Neuron (in vitro differentiated cells): ENCODE measurements at regions not wholly inside any gene's neighbourhood (a gene's known extent, or its start where the extent isn't known, plus 50 kb on each side); places are given as distances from the start of the nearest gene placed in this dataset.
"Not testable (repeated sequence)": the region's sequence is repeated elsewhere in the genome, so short reads cannot be mapped to it uniquely, and the experiment has no call there.

ENCODE experiments used
- H2AFZ ChIP-seq: one replicate; pipeline ENCODE4 v1.6.1; 2013; ENCODE audit warnings: low read depth, mild to moderate bottlenecking, inconsistent platforms, low read length, moderate library complexity
- H3K27me3 ChIP-seq: one replicate; pipeline ENCODE4 v1.6.1; 2013; ENCODE audit warnings: low read length; ENCODE audit not compliant: insufficient read depth
- H3K36me3 ChIP-seq: one replicate; pipeline ENCODE4 v1.6.1; 2013; ENCODE audit warnings: low read length; ENCODE audit not compliant: insufficient read depth
- H3K4me1 ChIP-seq: one replicate; pipeline ENCODE4 v1.6.1; 2013; ENCODE audit warnings: low read length; ENCODE audit not compliant: insufficient read depth
- H3K4me3 ChIP-seq: 2 replicates; pipeline ENCODE4 v1.5.1; 2013; ENCODE audit warnings: mild to moderate bottlenecking, low read length, moderate library complexity
- H3K9me3 ChIP-seq: one replicate; pipeline ENCODE4 v1.6.1; 2013; ENCODE audit warnings: low read length

GRCh38 chr7:32667586-32667985 is 172.3 kb downstream of the AVL9 start:
- peaks cover 17% of the 10 kb centered on the region for H3K4me1 ChIP-seq
- H3K27me3 ChIP-seq, H2AFZ ChIP-seq, H3K4me3 ChIP-seq, H3K9me3 ChIP-seq, H3K36me3 ChIP-seq: not testable (repeated sequence)

GRCh38 chr7:32663805-32664211 is 168.5 kb downstream of the AVL9 start:
- not testable (repeated sequence) for H3K4me3 ChIP-seq, H3K27me3 ChIP-seq, H3K4me1 ChIP-seq, H3K9me3 ChIP-seq, H3K36me3 ChIP-seq
- peak overlapping the region; percentile 47 for H2AFZ ChIP-seq

GRCh38 chr7:32662509-32662908 is 167.2 kb downstream of the AVL9 start:
- H3K36me3 ChIP-seq, H3K9me3 ChIP-seq: not testable (repeated sequence)

GRCh38 chr7:32661929-32662328 is 166.6 kb downstream of the AVL9 start:
- H2AFZ ChIP-seq: no peak overlapping the region
- H3K36me3 ChIP-seq: no peaks in the 10 kb centered on the region
- H3K27me3 ChIP-seq: no peaks in the 10 kb centered on the region
- H3K4me3 ChIP-seq: no peak overlapping the region
- H3K9me3 ChIP-seq: no peaks in the 10 kb centered on the region
- H3K4me1 ChIP-seq: peaks cover 7% of the 10 kb centered on the region

More at GRCh38 chr7:32662509-32662908, 167.2 kb downstream of the AVL9 start:
- H2AFZ ChIP-seq, H3K4me3 ChIP-seq, H3K27me3 ChIP-seq, H3K4me1 ChIP-seq: not testable (repeated sequence)

GRCh38 chr7:32661501-32661900 is 166.2 kb downstream of the AVL9 start:
- peaks cover 7% of the 10 kb centered on the region for H3K4me1 ChIP-seq
- no peaks in the 10 kb centered on the region for H3K27me3 ChIP-seq
- no peaks in the 10 kb centered on the region for H3K36me3 ChIP-seq
- no peaks in the 10 kb centered on the region for H3K9me3 ChIP-seq
- H3K4me3 ChIP-seq: no peak overlapping the region
- H2AFZ ChIP-seq: no peak overlapping the region

- no peaks in the 10 kb centered on the region for H3K27me3 ChIP-seq
- peaks cover 7% of the 10 kb centered on the region for H3K4me1 ChIP-seq
- no peak overlapping the region for H2AFZ ChIP-seq
- no peaks in the 10 kb centered on the region for H3K36me3 ChIP-seq
- no peak overlapping the region for H3K4me3 ChIP-seq
- H3K9me3 ChIP-seq: no peaks in the 10 kb centered on the region
These were observed 165.6 kb downstream of the AVL9 start for GRCh38 chr7:32660936-32661335.

GRCh38 chr7:32659853-32660252 is 164.6 kb downstream of the AVL9 start:
- H3K4me3 ChIP-seq: no peak overlapping the region
- H2AFZ ChIP-seq: no peak overlapping the region
- H3K4me1 ChIP-seq: peaks cover 7% of the 10 kb centered on the region
- H3K27me3 ChIP-seq: no peaks in the 10 kb centered on the region
- no peaks in the 10 kb centered on the region for H3K9me3 ChIP-seq
- no peaks in the 10 kb centered on the region for H3K36me3 ChIP-seq

- H3K9me3 ChIP-seq: no peaks in the 10 kb centered on the region
- H3K36me3 ChIP-seq: no peaks in the 10 kb centered on the region
- peaks cover 1% of the 10 kb centered on the region for H3K4me1 ChIP-seq
- no peak overlapping the region for H3K4me3 ChIP-seq
- H2AFZ ChIP-seq: no peak overlapping the region
- H3K27me3 ChIP-seq: no peaks in the 10 kb centered on the region
These were observed 163.2 kb downstream of the AVL9 start for GRCh38 chr7:32658467-32658869.

GRCh38 chr7:32658034-32658433 is 162.7 kb downstream of the AVL9 start:
- Histone ChIP-seq H3K4me3 (no peak overlapping the region), H2AFZ (no peak overlapping the region), H3K27me3 (no peaks in the 10 kb centered on the region), H3K36me3 (no peaks in the 10 kb centered on the region), H3K9me3 (no peaks in the 10 kb centered on the region), H3K4me1 (no peaks in the 10 kb centered on the region)

- not testable (repeated sequence) for H3K4me1 ChIP-seq, H2AFZ ChIP-seq, H3K9me3 ChIP-seq, H3K27me3 ChIP-seq, H3K4me3 ChIP-seq, H3K36me3 ChIP-seq
These were observed 159.3 kb downstream of the AVL9 start for GRCh38 chr7:32654549-32654948.

- not testable (repeated sequence) for H2AFZ ChIP-seq, H3K9me3 ChIP-seq, H3K4me1 ChIP-seq, H3K36me3 ChIP-seq, H3K27me3 ChIP-seq, H3K4me3 ChIP-seq
These were observed 155.1 kb downstream of the AVL9 start for GRCh38 chr7:32650356-32650755.

GRCh38 chr7:32648408-32649156 is 153.3 kb downstream of the AVL9 start:
- Histone ChIP-seq H3K36me3 (no peaks in the 10 kb centered on the region), H3K4me3 (no peak overlapping the region), H3K9me3 (no peaks in the 10 kb centered on the region), H3K4me1 (no peaks in the 10 kb centered on the region), H3K27me3 (no peaks in the 10 kb centered on the region), H2AFZ (no peak overlapping the region)

GRCh38 chr7:32645255-32645654 is 150.0 kb downstream of the AVL9 start:
- not testable (repeated sequence) for H3K36me3 ChIP-seq, H3K9me3 ChIP-seq, H2AFZ ChIP-seq, H3K4me1 ChIP-seq, H3K27me3 ChIP-seq, H3K4me3 ChIP-seq

- Histone ChIP-seq H3K4me1 (no peaks in the 10 kb centered on the region), H3K27me3 (no peaks in the 10 kb centered on the region), H3K9me3 (no peaks in the 10 kb centered on the region), H2AFZ (no peak overlapping the region), H3K4me3 (no peak overlapping the region), H3K36me3 (no peaks in the 10 kb centered on the region)
These were observed 147.9 kb downstream of the AVL9 start for GRCh38 chr7:32643194-32643593.
